ENCODE measurements at regions not wholly inside any gene's neighbourhood (a gene's known extent, or its start where the extent isn't known, plus 50 kb on each side); places are given as distances from the start of the nearest gene placed in this dataset.
"Not testable (repeated sequence)": the region's sequence is repeated elsewhere in the genome, so short reads cannot be mapped to it uniquely, and the experiment has no call there.

DNA sequence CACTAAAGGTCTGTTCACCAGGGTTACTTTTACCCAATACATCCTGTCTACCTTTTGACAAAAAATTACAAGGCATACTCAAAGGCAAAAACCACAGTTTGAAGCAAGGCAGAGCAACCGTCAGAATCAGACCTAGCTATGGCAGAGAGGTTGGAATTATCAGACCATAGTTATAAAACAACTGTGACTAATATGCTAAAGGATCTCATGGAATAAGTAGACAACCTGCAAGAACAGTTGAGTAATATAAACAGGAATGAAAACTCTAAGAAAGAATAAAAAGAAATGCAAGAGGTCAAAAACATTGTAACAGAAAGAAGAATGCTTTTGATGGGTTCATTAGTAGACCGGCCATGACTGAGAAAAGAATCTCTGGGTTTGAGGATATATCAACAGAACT is 318.8 kb upstream of the KCNH7 start:
- no peaks in the 10 kb centered on the region for H3K9me3 ChIP-seq (ENCODE audit: control insufficient read depth in 2 of 2, insufficient read depth in 1 of 2, low read depth in 1 of 2, low read length in 1 of 2)
- H3K4me3 ChIP-seq (ENCODE audit: low read depth in 1 of 2, low read length in 2 of 2) = no peak overlapping the region
- H3K4me1 ChIP-seq (ENCODE audit: control insufficient read depth in 2 of 2, insufficient read depth in 2 of 2, low read length in 1 of 2) = no peaks in the 10 kb centered on the region
- H3K27me3 ChIP-seq (ENCODE audit: control insufficient read depth in 1 of 2, insufficient read depth in 2 of 2, low read length in 2 of 2) = no peaks in the 10 kb centered on the region
- no peak overlapping the region for H3K27ac ChIP-seq (ENCODE audit: low read depth in 2 of 2, low read length in 1 of 2)
- 92 to 94% methylated on average over 2 of the region's 2 CpGs for WGBS, 2 donors
- H3K36me3 ChIP-seq (ENCODE audit: control insufficient read depth in 2 of 2, insufficient read depth in 2 of 2, low read length in 1 of 2) = no peaks in the 10 kb centered on the region

DNA sequence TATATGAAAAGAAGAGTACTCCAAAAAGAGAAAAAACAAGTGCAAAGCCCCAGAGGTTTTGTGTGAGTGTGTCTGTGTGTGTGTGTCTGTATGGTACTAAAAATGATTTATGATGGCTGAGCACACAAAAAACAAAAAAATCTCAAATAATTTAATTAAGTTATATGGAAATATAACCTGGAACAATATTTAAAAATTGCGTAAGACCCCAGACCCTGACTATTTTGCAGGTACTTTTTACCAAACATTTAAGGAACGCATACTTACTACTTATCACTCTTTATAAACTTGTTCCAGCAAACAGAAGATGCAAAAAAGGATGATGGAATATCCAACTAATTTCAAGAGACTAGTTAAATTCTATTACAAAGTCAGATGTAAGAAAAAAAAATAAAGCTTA is 317.4 kb upstream of the KCNH7 start:
- Histone ChIP-seq H3K4me1 (ENCODE audit: control insufficient read depth in 2 of 2, insufficient read depth in 2 of 2, low read length in 1 of 2) (no peaks in the 10 kb centered on the region), H3K9me3 (ENCODE audit: control insufficient read depth in 2 of 2, insufficient read depth in 1 of 2, low read depth in 1 of 2, low read length in 1 of 2) (no peaks in the 10 kb centered on the region), H3K4me3 (ENCODE audit: low read depth in 1 of 2, low read length in 2 of 2) (no peak overlapping the region), H3K36me3 (ENCODE audit: control insufficient read depth in 2 of 2, insufficient read depth in 2 of 2, low read length in 1 of 2) (no peaks in the 10 kb centered on the region), H3K27me3 (ENCODE audit: control insufficient read depth in 1 of 2, insufficient read depth in 2 of 2, low read length in 2 of 2) (no peaks in the 10 kb centered on the region), H3K27ac (ENCODE audit: low read depth in 2 of 2, low read length in 1 of 2) (no peak overlapping the region)
- WGBS, 2 donors = 88 to 96% methylated on average over 2 of the region's 2 CpGs

DNA sequence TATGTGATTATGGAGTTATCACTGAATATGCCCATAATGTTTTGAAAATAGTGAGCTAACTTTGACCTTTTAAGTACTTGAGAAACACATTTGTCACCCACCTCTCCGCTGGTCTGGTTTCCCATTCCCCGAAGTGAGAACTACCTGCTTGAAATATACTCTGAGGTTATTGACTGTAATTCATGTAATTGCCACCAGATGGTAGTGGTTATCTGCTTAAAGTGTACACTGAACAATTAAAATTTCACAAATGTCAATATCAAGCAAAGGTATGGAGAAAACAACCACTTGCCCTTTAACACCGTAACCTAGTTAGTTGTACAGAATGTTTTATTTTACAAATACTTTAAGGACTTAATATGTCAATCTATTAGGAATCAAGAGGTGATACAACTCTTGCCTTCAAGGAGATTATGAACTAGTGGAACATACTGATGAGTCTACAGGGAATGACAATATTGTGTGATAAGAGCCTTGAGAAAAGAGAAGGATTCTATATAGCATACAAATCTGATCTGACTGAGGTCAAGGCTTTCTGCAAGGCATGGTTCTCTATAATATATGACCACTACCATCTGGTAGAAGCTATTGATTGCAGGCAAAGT is 316.8 kb upstream of the KCNH7 start:
- no peaks in the 10 kb centered on the region for H3K9me3 ChIP-seq (ENCODE audit: control insufficient read depth in 2 of 2, insufficient read depth in 1 of 2, low read depth in 1 of 2, low read length in 1 of 2)
- 33% methylated on average over 3 of the region's 3 CpGs for WGBS, 2 donors
- H3K27ac ChIP-seq (ENCODE audit: low read depth in 2 of 2, low read length in 1 of 2) = no peak overlapping the region
- no peaks in the 10 kb centered on the region for H3K36me3 ChIP-seq (ENCODE audit: control insufficient read depth in 2 of 2, insufficient read depth in 2 of 2, low read length in 1 of 2)
- no peaks in the 10 kb centered on the region for H3K4me1 ChIP-seq (ENCODE audit: control insufficient read depth in 2 of 2, insufficient read depth in 2 of 2, low read length in 1 of 2)
- H3K4me3 ChIP-seq (ENCODE audit: low read depth in 1 of 2, low read length in 2 of 2) = no peak overlapping the region
- no peaks in the 10 kb centered on the region for H3K27me3 ChIP-seq (ENCODE audit: control insufficient read depth in 1 of 2, insufficient read depth in 2 of 2, low read length in 2 of 2)

DNA sequence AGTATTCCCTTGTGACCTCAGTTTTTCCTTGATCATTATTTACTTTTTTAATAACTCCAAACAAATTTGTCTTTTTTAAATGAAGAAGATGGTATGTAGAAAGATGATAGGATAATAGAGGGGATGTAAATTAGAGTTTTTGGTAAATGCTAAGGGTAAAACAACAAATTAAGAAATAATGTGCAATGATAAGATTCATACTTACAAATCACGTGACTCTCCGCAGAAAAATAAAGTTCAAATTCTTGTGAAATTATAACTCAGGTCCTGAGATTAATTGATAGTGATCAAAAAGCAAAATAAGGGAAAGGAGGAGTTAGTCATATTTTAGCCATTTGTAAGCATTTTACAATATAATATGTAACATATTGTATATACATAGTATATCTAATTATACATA is 304.1 kb upstream of the KCNH7 start:
- Histone ChIP-seq H3K9me3 (ENCODE audit: control insufficient read depth in 2 of 2, insufficient read depth in 1 of 2, low read depth in 1 of 2, low read length in 1 of 2) (peaks cover 2 to 4% of the 10 kb centered on the region in 2 donors), H3K36me3 (ENCODE audit: control insufficient read depth in 2 of 2, insufficient read depth in 2 of 2, low read length in 1 of 2) (no peaks in the 10 kb centered on the region), H3K4me3 (ENCODE audit: low read depth in 1 of 2, low read length in 2 of 2) (no peak overlapping the region), H3K27me3 (ENCODE audit: control insufficient read depth in 1 of 2, insufficient read depth in 2 of 2, low read length in 2 of 2) (no peaks in the 10 kb centered on the region), H3K27ac (ENCODE audit: low read depth in 2 of 2, low read length in 1 of 2) (no peak overlapping the region), H3K4me1 (ENCODE audit: control insufficient read depth in 2 of 2, insufficient read depth in 2 of 2, low read length in 1 of 2) (no peaks in the 10 kb centered on the region)
- WGBS, 2 donors = 91 to 94% methylated on average over 2 of the region's 2 CpGs

DNA sequence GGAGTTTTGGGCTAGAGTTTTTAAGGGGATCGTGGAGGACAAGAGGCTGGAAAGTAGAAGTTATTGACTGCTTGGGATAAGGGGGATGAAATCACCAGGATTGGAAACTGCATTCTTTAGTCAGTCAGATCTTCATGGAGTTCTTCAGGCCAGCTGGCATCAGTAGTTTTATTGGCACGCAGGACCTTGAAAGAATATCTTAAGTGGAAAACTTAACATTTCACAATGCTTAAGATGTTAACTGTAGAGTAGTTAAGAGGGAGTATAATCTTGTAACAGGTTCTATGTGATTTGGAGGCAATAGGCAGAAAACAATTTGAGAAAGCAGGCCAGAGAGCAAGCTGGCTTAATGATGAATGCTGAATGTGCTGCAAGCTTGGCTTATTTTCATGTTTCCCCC is 300.4 kb upstream of the KCNH7 start:
- Histone ChIP-seq H3K27me3 (ENCODE audit: control insufficient read depth in 1 of 2, insufficient read depth in 2 of 2, low read length in 2 of 2) (no peaks in the 10 kb centered on the region), H3K4me1 (ENCODE audit: control insufficient read depth in 2 of 2, insufficient read depth in 2 of 2, low read length in 1 of 2) (no peaks in the 10 kb centered on the region), H3K27ac (ENCODE audit: low read depth in 2 of 2, low read length in 1 of 2) (no peak overlapping the region), H3K9me3 (ENCODE audit: control insufficient read depth in 2 of 2, insufficient read depth in 1 of 2, low read depth in 1 of 2, low read length in 1 of 2) (peaks cover 2 to 4% of the 10 kb centered on the region in 2 donors), H3K36me3 (ENCODE audit: control insufficient read depth in 2 of 2, insufficient read depth in 2 of 2, low read length in 1 of 2) (no peaks in the 10 kb centered on the region), H3K4me3 (ENCODE audit: low read depth in 1 of 2, low read length in 2 of 2) (no peak overlapping the region)
- 70 to 78% methylated on average over 2 of the region's 2 CpGs for WGBS, 2 donors

DNA sequence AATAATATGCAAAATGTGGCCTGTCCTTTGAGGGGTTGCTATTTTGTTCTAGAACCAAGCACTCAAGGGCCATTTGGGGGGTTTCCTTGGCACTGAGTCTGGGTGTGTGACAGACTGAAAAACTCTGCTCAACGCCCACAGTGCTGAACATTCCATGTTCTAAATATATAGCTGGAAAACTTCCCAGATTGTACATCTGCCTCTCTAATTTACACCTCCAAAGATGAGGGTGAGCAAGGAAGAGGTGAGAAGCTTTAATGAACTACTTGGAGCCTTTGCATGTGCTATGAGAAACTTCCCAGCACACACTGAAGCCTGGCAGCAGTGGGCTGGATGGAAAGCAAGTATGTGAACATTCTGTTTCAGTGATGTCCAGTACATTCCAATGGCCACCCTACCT is 296.7 kb upstream of the KCNH7 start:
- no peak overlapping the region for H3K4me3 ChIP-seq (ENCODE audit: low read depth in 1 of 2, low read length in 2 of 2)
- H3K36me3 ChIP-seq (ENCODE audit: control insufficient read depth in 2 of 2, insufficient read depth in 2 of 2, low read length in 1 of 2) = no peaks in the 10 kb centered on the region
- no peaks in the 10 kb centered on the region for H3K27me3 ChIP-seq (ENCODE audit: control insufficient read depth in 1 of 2, insufficient read depth in 2 of 2, low read length in 2 of 2)
- H3K9me3 ChIP-seq (ENCODE audit: control insufficient read depth in 2 of 2, insufficient read depth in 1 of 2, low read depth in 1 of 2, low read length in 1 of 2) = peaks cover 2 to 4% of the 10 kb centered on the region in 2 donors
- no peak overlapping the region for H3K27ac ChIP-seq (ENCODE audit: low read depth in 2 of 2, low read length in 1 of 2)
- WGBS, 2 donors = 43 to 63% methylated on average over 1 of the region's 1 CpG
- H3K4me1 ChIP-seq (ENCODE audit: control insufficient read depth in 2 of 2, insufficient read depth in 2 of 2, low read length in 1 of 2) = no peaks in the 10 kb centered on the region

DNA sequence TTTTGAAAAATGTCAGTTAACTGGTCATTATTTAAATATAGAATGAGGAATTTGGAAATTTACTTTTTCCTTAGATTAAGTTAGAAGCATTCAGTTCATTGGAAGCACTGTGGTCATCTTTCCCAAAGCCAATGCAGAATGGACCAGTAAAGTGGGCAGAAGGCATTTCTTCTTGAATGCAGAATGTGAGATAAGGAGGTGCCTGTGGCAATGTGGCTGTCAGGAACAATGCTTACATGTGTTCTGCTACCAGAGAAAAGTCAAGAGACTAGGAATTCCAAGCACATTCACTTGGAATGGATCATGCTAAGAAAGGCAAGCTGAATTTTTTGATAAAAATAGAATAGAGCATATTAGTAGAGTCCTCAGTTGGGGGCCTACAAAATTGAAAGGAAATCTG is 295.0 kb upstream of the KCNH7 start:
- Histone ChIP-seq H3K27ac (ENCODE audit: low read depth in 2 of 2, low read length in 1 of 2) (no peak overlapping the region), H3K36me3 (ENCODE audit: control insufficient read depth in 2 of 2, insufficient read depth in 2 of 2, low read length in 1 of 2) (no peaks in the 10 kb centered on the region), H3K9me3 (ENCODE audit: control insufficient read depth in 2 of 2, insufficient read depth in 1 of 2, low read depth in 1 of 2, low read length in 1 of 2) (peaks cover under 1% of the 10 kb centered on the region in 2 donors), H3K27me3 (ENCODE audit: control insufficient read depth in 1 of 2, insufficient read depth in 2 of 2, low read length in 2 of 2) (no peaks in the 10 kb centered on the region), H3K4me3 (ENCODE audit: low read depth in 1 of 2, low read length in 2 of 2) (no peak overlapping the region), H3K4me1 (ENCODE audit: control insufficient read depth in 2 of 2, insufficient read depth in 2 of 2, low read length in 1 of 2) (no peaks in the 10 kb centered on the region)

DNA sequence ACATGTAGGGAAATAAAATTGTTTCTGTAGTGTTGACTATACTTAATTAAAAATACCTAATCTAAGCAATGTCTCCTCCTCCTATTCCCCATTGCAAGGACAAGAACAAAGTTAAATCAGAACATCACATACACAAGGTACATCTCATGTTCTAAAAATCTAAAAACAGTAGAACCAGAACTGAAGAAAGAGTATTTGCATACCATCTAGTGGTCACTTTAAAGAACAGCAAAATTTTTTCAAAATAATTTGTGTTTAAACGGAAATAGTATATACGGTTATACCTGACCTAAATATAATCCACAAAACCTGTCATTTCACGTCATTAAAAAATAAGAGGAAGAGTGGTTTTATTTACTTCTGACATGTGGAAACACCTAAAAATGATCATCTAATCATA is 294.3 kb upstream of the KCNH7 start:
- Histone ChIP-seq H3K27ac (ENCODE audit: low read depth in 2 of 2, low read length in 1 of 2) (no peak overlapping the region), H3K4me3 (ENCODE audit: low read depth in 1 of 2, low read length in 2 of 2) (no peak overlapping the region), H3K4me1 (ENCODE audit: control insufficient read depth in 2 of 2, insufficient read depth in 2 of 2, low read length in 1 of 2) (no peaks in the 10 kb centered on the region), H3K9me3 (ENCODE audit: control insufficient read depth in 2 of 2, insufficient read depth in 1 of 2, low read depth in 1 of 2, low read length in 1 of 2) (no peaks in the 10 kb centered on the region), H3K27me3 (ENCODE audit: control insufficient read depth in 1 of 2, insufficient read depth in 2 of 2, low read length in 2 of 2) (no peaks in the 10 kb centered on the region), H3K36me3 (ENCODE audit: control insufficient read depth in 2 of 2, insufficient read depth in 2 of 2, low read length in 1 of 2) (no peaks in the 10 kb centered on the region)
- WGBS, 2 donors = 4 to 22% methylated on average over 3 of the region's 3 CpGs

DNA sequence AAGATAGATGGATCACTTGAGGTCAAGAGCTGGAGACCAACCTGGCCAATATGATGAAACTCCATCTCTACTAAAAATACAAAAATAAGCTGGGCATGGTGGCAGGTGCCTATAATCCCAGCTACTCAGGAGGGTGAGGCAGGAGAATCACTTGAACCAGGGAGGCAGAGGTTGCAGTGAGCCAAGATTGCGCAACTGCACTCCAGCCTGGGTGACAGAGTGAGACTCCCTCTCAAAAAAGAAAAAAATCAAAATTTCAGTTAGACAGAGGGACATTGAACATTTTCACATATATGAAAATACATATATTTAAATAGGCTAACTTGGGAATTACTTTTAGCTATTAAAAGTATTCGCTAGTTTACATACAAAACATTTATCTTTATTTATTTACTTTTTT is 293.6 kb upstream of the KCNH7 start:
- 84 to 92% methylated on average over 2 of the region's 2 CpGs for WGBS, 2 donors
- H3K4me3 ChIP-seq (ENCODE audit: low read depth in 1 of 2, low read length in 2 of 2); H3K27me3 ChIP-seq (ENCODE audit: control insufficient read depth in 1 of 2, insufficient read depth in 2 of 2, low read length in 2 of 2); H3K4me1 ChIP-seq (ENCODE audit: control insufficient read depth in 2 of 2, insufficient read depth in 2 of 2, low read length in 1 of 2); H3K27ac ChIP-seq (ENCODE audit: low read depth in 2 of 2, low read length in 1 of 2); H3K9me3 ChIP-seq (ENCODE audit: control insufficient read depth in 2 of 2, insufficient read depth in 1 of 2, low read depth in 1 of 2, low read length in 1 of 2); H3K36me3 ChIP-seq (ENCODE audit: control insufficient read depth in 2 of 2, insufficient read depth in 2 of 2, low read length in 1 of 2): not testable (repeated sequence)

DNA sequence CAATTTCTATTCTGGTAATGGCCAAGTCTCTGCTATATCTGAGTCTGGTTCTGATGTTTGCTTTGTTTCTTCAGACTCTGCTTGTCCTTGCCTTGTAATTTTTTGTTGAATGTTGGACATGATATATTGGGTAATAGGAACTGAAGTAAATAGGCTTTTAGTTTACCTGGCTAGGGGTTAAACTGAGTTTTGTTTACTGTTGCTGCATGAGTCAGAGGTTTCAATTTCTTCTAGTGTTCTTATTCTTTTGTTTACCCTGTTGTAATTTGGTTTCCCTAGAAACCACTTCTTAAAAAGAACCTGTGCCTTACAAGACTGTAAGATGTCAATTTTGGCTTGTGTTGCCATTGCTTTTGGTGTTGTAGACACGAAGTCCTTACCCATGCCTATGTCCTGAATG is 285.0 kb upstream of the KCNH7 start:
- H3K36me3 ChIP-seq (ENCODE audit: control insufficient read depth in 2 of 2, insufficient read depth in 2 of 2, low read length in 1 of 2) = no peaks in the 10 kb centered on the region
- WGBS, 2 donors = 43 to 70% methylated on average over 1 of the region's 1 CpG
- H3K4me1 ChIP-seq (ENCODE audit: control insufficient read depth in 2 of 2, insufficient read depth in 2 of 2, low read length in 1 of 2) = no peaks in the 10 kb centered on the region
- H3K27ac ChIP-seq (ENCODE audit: low read depth in 2 of 2, low read length in 1 of 2) = no peak overlapping the region
- H3K9me3 ChIP-seq (ENCODE audit: control insufficient read depth in 2 of 2, insufficient read depth in 1 of 2, low read depth in 1 of 2, low read length in 1 of 2) = no peaks in the 10 kb centered on the region
- no peak overlapping the region for H3K4me3 ChIP-seq (ENCODE audit: low read depth in 1 of 2, low read length in 2 of 2)
- no peaks in the 10 kb centered on the region for H3K27me3 ChIP-seq (ENCODE audit: control insufficient read depth in 1 of 2, insufficient read depth in 2 of 2, low read length in 2 of 2)

Data from esophagus (tissue), 2 donors.